GM20000 (cell line): ENCODE measurements at regions not wholly inside any gene's neighbourhood (a gene's known extent, or its start where the extent isn't known, plus 50 kb on each side); places are given as distances from the start of the nearest gene placed in this dataset.

Experiments used
- DNase-seq: peaks from one replicate; pipeline ENCODE4 v3.0.0; 2012; ENCODE audit warnings: low spot score
- CTCF ChIP-seq: IDR thresholded peaks from 2 replicates; pipeline ENCODE4 v1.5.1; 2012; ENCODE audit warnings: mild to moderate bottlenecking, control low read depth; ENCODE audit errors: extremely low read depth, missing control alignments

- TF ChIP-seq CTCF, result no peak
- DNase-seq, result no peak
These were observed 141.3 kb upstream of the MAOA start for GRCh38 chrX:43514820-43515219.

GRCh38 chrX:43522582-43522981 is 133.5 kb upstream of the MAOA start:
- no peak for DNase-seq
- no peak for TF ChIP-seq CTCF

GRCh38 chrX:43525901-43526610 is 130.0 kb upstream of the MAOA start:
- TF ChIP-seq CTCF, result no peak
- DNase-seq, result no peak

GRCh38 chrX:43526878-43527277 is 129.2 kb upstream of the MAOA start:
- TF ChIP-seq CTCF, result no peak
- DNase-seq, result no peak

GRCh38 chrX:43527801-43528200 is 128.3 kb upstream of the MAOA start:
- DNase-seq, result no peak
- TF ChIP-seq CTCF, result no peak

- no peak for DNase-seq
These were observed 125.3 kb upstream of the MAOA start for GRCh38 chrX:43530837-43531236.

GRCh38 chrX:43540318-43540717 is 115.8 kb upstream of the MAOA start:
- no peak for DNase-seq
- TF ChIP-seq CTCF, result no peak

More at GRCh38 chrX:43530837-43531236, 125.3 kb upstream of the MAOA start:
- TF ChIP-seq CTCF, result no peak
